RWPE2 (cell line): ENCODE measurements at regions not wholly inside any gene's neighbourhood (a gene's known extent, or its start where the extent isn't known, plus 50 kb on each side); places are given as distances from the start of the nearest gene placed in this dataset.

Experiments
- ATAC-seq: fragments of 200-7000 bp; cut with Tn5 transposase; 3 replicates; pipeline ENCODE4 v1.9.1; 2021; ENCODE audit warnings: low read depth
- DNase-seq: peaks from one replicate; pipeline ENCODE4 v3.0.0-alpha.2; 2020; ENCODE audit warnings: low spot score
- H3K27ac ChIP-seq: fragments of 450-650 bp; 2 replicates; pipeline ENCODE4 v1.5.1; 2017; ENCODE audit warnings: mild to moderate bottlenecking; ENCODE audit not compliant: poor library complexity, severe bottlenecking
- H3K27me3 ChIP-seq: fragments of 250-450 bp; sonication (Bioruptor Pico); 2 replicates; pipeline ENCODE4 v1.5.1; 2021; ENCODE audit warnings: mild to moderate bottlenecking, moderate library complexity; ENCODE audit not compliant: insufficient read depth, poor library complexity, severe bottlenecking
- H3K36me3 ChIP-seq: fragments of 250-450 bp; sonication (Bioruptor Pico); 2 replicates; pipeline ENCODE4 v1.5.1; 2020; ENCODE audit warnings: low read depth, mild to moderate bottlenecking, moderate library complexity
- H3K4me1 ChIP-seq: fragments of 250-450 bp; sonication (Bioruptor Pico); 2 replicates; pipeline ENCODE4 v1.5.1; 2021; ENCODE audit warnings: mild to moderate bottlenecking, moderate library complexity; ENCODE audit not compliant: insufficient read depth, poor library complexity, severe bottlenecking
- H3K4me3 ChIP-seq: fragments of 250-450 bp; sonication (Bioruptor Pico); 2 replicates; pipeline ENCODE4 v1.5.1; 2021; ENCODE audit warnings: mild to moderate bottlenecking, moderate library complexity; ENCODE audit not compliant: severe bottlenecking
- H3K9me3 ChIP-seq: fragments of 250-450 bp; sonication (Bioruptor Pico); 2 replicates; pipeline ENCODE4 v1.5.1; 2021; ENCODE audit warnings: mild to moderate bottlenecking, moderate library complexity; ENCODE audit not compliant: severe bottlenecking
- TF ChIP-seq, protein P1 (sequence below): fragments of 450-650 bp; IDR thresholded peaks from one replicate; pipeline ENCODE4 v1.5.1; 2017; ENCODE audit warnings: mild to moderate bottlenecking, moderate library complexity; ENCODE audit not compliant: poor library complexity, severe bottlenecking

- TF ChIP-seq, protein P1, sequence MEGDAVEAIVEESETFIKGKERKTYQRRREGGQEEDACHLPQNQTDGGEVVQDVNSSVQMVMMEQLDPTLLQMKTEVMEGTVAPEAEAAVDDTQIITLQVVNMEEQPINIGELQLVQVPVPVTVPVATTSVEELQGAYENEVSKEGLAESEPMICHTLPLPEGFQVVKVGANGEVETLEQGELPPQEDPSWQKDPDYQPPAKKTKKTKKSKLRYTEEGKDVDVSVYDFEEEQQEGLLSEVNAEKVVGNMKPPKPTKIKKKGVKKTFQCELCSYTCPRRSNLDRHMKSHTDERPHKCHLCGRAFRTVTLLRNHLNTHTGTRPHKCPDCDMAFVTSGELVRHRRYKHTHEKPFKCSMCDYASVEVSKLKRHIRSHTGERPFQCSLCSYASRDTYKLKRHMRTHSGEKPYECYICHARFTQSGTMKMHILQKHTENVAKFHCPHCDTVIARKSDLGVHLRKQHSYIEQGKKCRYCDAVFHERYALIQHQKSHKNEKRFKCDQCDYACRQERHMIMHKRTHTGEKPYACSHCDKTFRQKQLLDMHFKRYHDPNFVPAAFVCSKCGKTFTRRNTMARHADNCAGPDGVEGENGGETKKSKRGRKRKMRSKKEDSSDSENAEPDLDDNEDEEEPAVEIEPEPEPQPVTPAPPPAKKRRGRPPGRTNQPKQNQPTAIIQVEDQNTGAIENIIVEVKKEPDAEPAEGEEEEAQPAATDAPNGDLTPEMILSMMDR, result no peak
- H3K27ac ChIP-seq, result no peak overlapping the region
- no peaks in the 10 kb centered on the region for H3K9me3 ChIP-seq
- no peaks in the 10 kb centered on the region for H3K36me3 ChIP-seq
- DNase-seq, result no peak
- H3K27me3 ChIP-seq, result no peaks in the 10 kb centered on the region
- H3K4me3 ChIP-seq, result no peak overlapping the region
- peaks cover 14% of the 10 kb centered on the region for H3K4me1 ChIP-seq
- no peak for ATAC-seq
Measured at GRCh38 chr12:19000836-19001235, 128.7 kb upstream of the PLEKHA5 start.

DNA sequence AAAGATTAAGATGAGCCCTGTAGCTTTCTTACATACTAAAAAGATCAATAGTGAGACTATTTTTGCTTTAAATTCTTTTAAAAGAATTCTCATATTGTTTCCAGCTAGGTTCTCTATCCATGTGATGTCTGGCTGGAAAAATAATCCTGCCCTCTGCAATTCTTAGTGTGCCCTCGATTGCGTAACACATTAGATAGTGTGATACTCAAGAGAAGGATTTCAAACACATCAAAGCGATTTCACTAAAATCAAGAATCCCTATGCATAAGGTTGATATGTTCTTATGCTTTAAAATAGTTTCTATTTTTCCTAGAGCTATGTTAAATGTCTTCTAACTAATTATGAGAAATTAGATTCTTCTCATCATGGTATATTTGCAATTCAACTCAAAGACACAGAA is 127.3 kb upstream of the PLEKHA5 start:
- Histone ChIP-seq H3K27me3 (no peaks in the 10 kb centered on the region), H3K4me3 (no peak overlapping the region), H3K4me1 (peaks cover 14% of the 10 kb centered on the region), H3K9me3 (no peaks in the 10 kb centered on the region), H3K27ac (no peak overlapping the region), H3K36me3 (no peaks in the 10 kb centered on the region)
- no peak for ATAC-seq
- TF ChIP-seq, protein P1, result no peak
- DNase-seq, result no peak

DNA sequence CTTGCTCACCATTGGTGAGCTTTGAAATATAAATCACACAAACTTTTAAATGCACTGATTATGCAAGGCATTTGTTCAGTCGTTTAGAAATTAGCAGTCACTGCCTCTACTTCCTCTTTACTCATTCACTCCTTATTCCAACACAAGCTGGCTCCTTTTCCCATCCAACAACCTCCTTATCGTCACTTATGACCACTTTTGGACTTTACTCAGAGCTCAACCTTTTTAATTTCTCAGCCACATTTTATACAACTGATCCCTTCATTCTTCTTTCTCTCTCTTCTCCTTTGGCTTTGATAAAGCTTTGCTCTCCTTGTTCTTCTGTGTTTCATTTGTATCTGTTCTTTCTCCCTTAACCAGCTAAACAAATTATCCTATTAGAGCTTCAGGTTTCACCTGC is 126.4 kb upstream of the PLEKHA5 start:
- H3K27me3 ChIP-seq, result no peaks in the 10 kb centered on the region
- DNase-seq, result no peak
- TF ChIP-seq, protein P1, result no peak
- no peak overlapping the region for H3K4me3 ChIP-seq
- H3K27ac ChIP-seq, result no peak overlapping the region
- no peaks in the 10 kb centered on the region for H3K36me3 ChIP-seq
- peaks cover 14% of the 10 kb centered on the region for H3K4me1 ChIP-seq
- no peak for ATAC-seq
- H3K9me3 ChIP-seq, result no peaks in the 10 kb centered on the region

DNA sequence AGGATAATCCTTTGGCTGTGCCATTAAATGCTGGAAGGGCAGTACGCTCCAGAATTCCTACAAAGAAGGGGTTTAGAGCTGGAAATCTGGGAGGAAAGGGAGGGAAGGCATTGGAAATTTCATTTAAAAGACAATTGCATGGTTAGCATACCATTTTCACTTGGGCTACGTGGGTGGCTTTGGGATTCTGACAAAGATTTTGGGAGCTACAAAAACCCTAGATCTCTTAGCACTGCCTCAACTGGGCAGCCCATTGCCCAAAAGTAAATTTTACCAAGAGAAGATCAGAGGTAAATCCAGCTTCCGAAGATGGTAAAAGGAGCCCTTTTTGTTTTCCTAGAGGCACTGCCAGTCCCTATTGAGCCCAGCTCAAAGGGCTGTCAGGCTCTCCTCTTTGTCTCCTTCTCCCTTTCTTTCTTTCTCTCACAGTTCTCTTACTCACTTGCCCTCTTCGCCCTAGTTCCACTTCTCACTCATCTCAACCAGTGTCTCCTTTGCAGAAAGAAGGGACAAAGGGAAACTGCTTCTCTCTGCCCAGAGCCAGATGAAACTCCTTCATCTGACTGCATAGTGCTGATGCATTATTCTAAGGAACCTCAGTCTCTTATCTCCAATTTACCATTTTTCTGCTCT is 125.4 kb upstream of the PLEKHA5 start:
- Histone ChIP-seq H3K4me1 (peaks cover 10% of the 10 kb centered on the region), H3K27ac (no peak overlapping the region), H3K4me3 (no peak overlapping the region), H3K36me3 (no peaks in the 10 kb centered on the region), H3K9me3 (no peaks in the 10 kb centered on the region), H3K27me3 (no peaks in the 10 kb centered on the region)
- ATAC-seq, result no peak
- DNase-seq, result no peak
- TF ChIP-seq, protein P1, result no peak

DNA sequence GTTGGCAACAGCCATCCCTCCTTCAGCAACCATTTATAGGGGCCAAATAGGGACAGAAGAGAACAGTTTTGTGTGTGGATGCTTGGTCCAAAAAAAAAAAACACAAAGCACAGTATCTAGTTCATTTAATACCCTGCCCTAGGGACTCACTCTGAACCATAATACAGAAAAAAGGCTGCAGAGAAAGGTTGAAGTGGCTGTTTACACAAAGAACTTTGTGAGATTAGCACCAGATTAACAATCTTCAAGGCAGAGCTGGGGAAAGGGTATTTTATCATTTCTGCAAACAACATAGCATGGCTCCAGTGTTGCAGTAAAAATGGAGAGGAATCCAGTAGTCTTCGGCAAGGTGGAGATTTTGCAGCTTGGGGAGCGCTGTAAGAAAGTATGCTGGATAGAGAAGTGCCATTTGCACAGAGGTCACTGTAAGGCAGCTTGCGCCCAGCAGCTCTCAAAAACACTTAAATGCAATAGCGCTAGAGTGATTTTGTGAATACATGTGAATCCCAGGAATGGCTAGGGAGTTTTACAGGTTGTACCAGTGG is 124.2 kb upstream of the PLEKHA5 start:
- no peaks in the 10 kb centered on the region for H3K36me3 ChIP-seq
- no peaks in the 10 kb centered on the region for H3K27me3 ChIP-seq
- TF ChIP-seq, protein P1, result no peak
- no peaks in the 10 kb centered on the region for H3K4me1 ChIP-seq
- no peak for DNase-seq
- no peaks in the 10 kb centered on the region for H3K9me3 ChIP-seq
- no peak overlapping the region for H3K4me3 ChIP-seq
- ATAC-seq, result no peak
- H3K27ac ChIP-seq, result no peak overlapping the region
